HEK293 (cell line): ENCODE measurements at regions not wholly inside any gene's neighbourhood (a gene's known extent, or its start where the extent isn't known, plus 50 kb on each side); places are given as distances from the start of the nearest gene placed in this dataset.

ENCODE experiments used
- CTCF ChIA-PET: fragments of 350-600 bp; formaldehyde crosslinking; extraction: SDS; loops from one replicate; lab custom pipeline; 2021; ENCODE audit warnings: antibody characterized with exemption; lab: Yijun Ruan, JAX
- POLR2A ChIA-PET: fragments of 300-600 bp; formaldehyde crosslinking; extraction: SDS; loops from one replicate; lab custom pipeline; 2020; ENCODE audit warnings: antibody characterized with exemption, inconsistent platforms; lab: Yijun Ruan, JAX
- H3K27ac ChIP-seq: fragments of 200-500 bp; sonication (Bioruptor generic); 2 replicates; pipeline ENCODE4 v1.5.1; 2014; ENCODE audit warnings: low read depth, low read length, control low read depth, inconsistent platforms; ENCODE audit errors: extremely low read depth
- H3K36me3 ChIP-seq, 2 experiments: fragments of 200-500 bp in 1 of 2; sonication (Bioruptor generic) in 1 of 2; 1 replicate in 1 of 2; 2 replicates in 1 of 2; pipeline ENCODE4 v1.5.1; 2014 to 2017; ENCODE audit warnings: inconsistent platforms in 2 of 2, low read length in 2 of 2; ENCODE audit not compliant: control insufficient read depth in 2 of 2, insufficient read depth in 1 of 2
- H3K4me1 ChIP-seq: fragments of 200-500 bp; sonication (Bioruptor generic); 2 replicates; pipeline ENCODE4 v1.5.1; 2014; ENCODE audit warnings: mild to moderate bottlenecking, low read length, inconsistent platforms; ENCODE audit not compliant: control insufficient read depth, insufficient read depth
- H3K4me3 ChIP-seq: 2 replicates; pipeline ENCODE4 v1.5.1; 2011; ENCODE audit warnings: low read depth, mild to moderate bottlenecking, control low read depth, low read length, moderate library complexity
- H3K9me3 ChIP-seq: fragments of 200-500 bp; sonication (Bioruptor generic); 2 replicates; pipeline ENCODE4 v1.5.1; 2014; ENCODE audit warnings: low read depth, low read length, inconsistent platforms; ENCODE audit not compliant: control insufficient read depth, insufficient read depth
- OSR2 ChIP-seq: fragments of 450-650 bp; formaldehyde crosslinking; IDR thresholded peaks from 2 replicates; pipeline ENCODE4 v1.5.1; 2016; ENCODE audit warnings: missing biosample characterization, missing genetic modification characterization
- SALL2 ChIP-seq: fragments of 450-650 bp; formaldehyde crosslinking; IDR thresholded peaks from 2 replicates; pipeline ENCODE4 v1.5.0; 2017; ENCODE audit warnings: missing biosample characterization, mild to moderate bottlenecking, missing genetic modification characterization, borderline replicate concordance
- SCRT1 ChIP-seq: fragments of 450-650 bp; formaldehyde crosslinking; IDR thresholded peaks from 2 replicates; pipeline ENCODE4 v1.5.1; 2016; ENCODE audit warnings: missing biosample characterization, missing genetic modification characterization, borderline replicate concordance
- SP2 ChIP-seq: fragments of 450-650 bp; formaldehyde crosslinking; IDR thresholded peaks from 2 replicates; pipeline ENCODE4 v1.5.1; 2016; ENCODE audit warnings: missing biosample characterization, missing genetic modification characterization
- ZBTB20 ChIP-seq: fragments of 450-650 bp; formaldehyde crosslinking; IDR thresholded peaks from 2 replicates; pipeline ENCODE4 v1.5.1; 2016; ENCODE audit warnings: missing biosample characterization, missing genetic modification characterization
- ZBTB48 ChIP-seq: fragments of 450-650 bp; formaldehyde crosslinking; IDR thresholded peaks from 2 replicates; pipeline ENCODE4 v1.5.1; 2016; ENCODE audit warnings: missing biosample characterization, missing genetic modification characterization
- ZNF202 ChIP-seq: fragments of 450-650 bp; formaldehyde crosslinking; IDR thresholded peaks from 2 replicates; pipeline ENCODE4 v1.5.1; 2016; ENCODE audit warnings: missing biosample characterization, missing genetic modification characterization, borderline replicate concordance
- ZNF221 ChIP-seq: fragments of 450-650 bp; formaldehyde crosslinking; IDR thresholded peaks from 2 replicates; pipeline ENCODE4 v1.5.1; 2017; ENCODE audit warnings: missing biosample characterization, missing genetic modification characterization, borderline replicate concordance
- ZNF23 ChIP-seq: fragments of 450-650 bp; formaldehyde crosslinking; IDR thresholded peaks from 2 replicates; pipeline ENCODE4 v1.5.1; 2016; ENCODE audit warnings: missing biosample characterization, missing genetic modification characterization, borderline replicate concordance
- ZNF280C ChIP-seq: fragments of 450-650 bp; formaldehyde crosslinking; IDR thresholded peaks from 2 replicates; pipeline ENCODE4 v1.5.1; 2016; ENCODE audit warnings: missing biosample characterization, missing genetic modification characterization
- ZNF335 ChIP-seq: fragments of 450-650 bp; formaldehyde crosslinking; conservative IDR thresholded peaks from 2 replicates; pipeline ENCODE4 v1.5.1; 2016; ENCODE audit warnings: missing biosample characterization, missing genetic modification characterization
- ZNF350 ChIP-seq: fragments of 450-650 bp; formaldehyde crosslinking; IDR thresholded peaks from 2 replicates; pipeline ENCODE4 v1.5.0; 2017; ENCODE audit warnings: missing biosample characterization, mild to moderate bottlenecking, missing genetic modification characterization
- ZNF37A ChIP-seq: fragments of 450-650 bp; IDR thresholded peaks from 2 replicates; pipeline ENCODE4 v1.5.1; 2018; ENCODE audit warnings: missing biosample characterization, missing genetic modification characterization
- ZNF529 ChIP-seq: fragments of 450-650 bp; formaldehyde crosslinking; IDR thresholded peaks from 2 replicates; pipeline ENCODE4 v1.5.1; 2017; ENCODE audit warnings: missing genetic modification characterization, missing biosample characterization; ENCODE audit not compliant: insufficient replicate concordance
- ZNF571 ChIP-seq: fragments of 450-650 bp; formaldehyde crosslinking; IDR thresholded peaks from 2 replicates; pipeline ENCODE4 v1.5.0; 2017; ENCODE audit warnings: missing biosample characterization, missing genetic modification characterization
- ZNF585B ChIP-seq: fragments of 450-650 bp; formaldehyde crosslinking; IDR thresholded peaks from 2 replicates; pipeline ENCODE4 v1.5.1; 2016; ENCODE audit warnings: missing biosample characterization, missing genetic modification characterization
- ZNF626 ChIP-seq: fragments of 450-650 bp; sonication (Bioruptor Pico); formaldehyde crosslinking; IDR thresholded peaks from 2 replicates; pipeline ENCODE4 v1.5.1; 2018; ENCODE audit warnings: missing biosample characterization, missing genetic modification characterization, inconsistent platforms
- ZNF670 ChIP-seq: fragments of 450-650 bp; formaldehyde crosslinking; IDR thresholded peaks from 2 replicates; pipeline ENCODE4 v1.5.1; 2016; ENCODE audit warnings: missing biosample characterization, missing genetic modification characterization, low read depth
- ZNF707 ChIP-seq: fragments of 450-650 bp; formaldehyde crosslinking; IDR thresholded peaks from 2 replicates; pipeline ENCODE4 v1.5.1; 2016; ENCODE audit warnings: missing biosample characterization, missing genetic modification characterization
- ZNF768 ChIP-seq: fragments of 450-650 bp; formaldehyde crosslinking; IDR thresholded peaks from 2 replicates; pipeline ENCODE4 v1.5.1; 2018; ENCODE audit warnings: missing biosample characterization, mild to moderate bottlenecking, missing genetic modification characterization
- ZNF777 ChIP-seq: fragments of 450-650 bp; formaldehyde crosslinking; IDR thresholded peaks from 2 replicates; pipeline ENCODE4 v1.5.1; 2017; ENCODE audit warnings: missing biosample characterization, missing genetic modification characterization, borderline replicate concordance
- ZSCAN23 ChIP-seq: fragments of 450-650 bp; formaldehyde crosslinking; IDR thresholded peaks from 2 replicates; pipeline ENCODE4 v1.5.1; 2016; ENCODE audit warnings: missing biosample characterization, missing genetic modification characterization
- ZXDB ChIP-seq: fragments of 450-650 bp; formaldehyde crosslinking; IDR thresholded peaks from 2 replicates; pipeline ENCODE4 v1.5.1; 2016; ENCODE audit warnings: missing biosample characterization, missing genetic modification characterization
- TF ChIP-seq, protein P1 (sequence below): fragments of 450-650 bp; formaldehyde crosslinking; IDR thresholded peaks from 2 replicates; pipeline ENCODE4 v1.5.1; 2016; ENCODE audit warnings: missing biosample characterization, missing genetic modification characterization
- TF ChIP-seq, protein P2 (sequence below): fragments of 450-650 bp; IDR thresholded peaks from 2 replicates; pipeline ENCODE4 v1.5.1; 2018; ENCODE audit warnings: missing biosample characterization, missing genetic modification characterization
- TF ChIP-seq, protein P3 (sequence below): fragments of 450-650 bp; formaldehyde crosslinking; conservative IDR thresholded peaks from 2 replicates; pipeline ENCODE4 v1.5.1; 2016; ENCODE audit warnings: low read depth, missing biosample characterization, missing genetic modification characterization

- H3K27ac ChIP-seq, result no peak overlapping the region
- H3K36me3 ChIP-seq, result no peaks in the 10 kb centered on the region
- no peaks in the 10 kb centered on the region for H3K9me3 ChIP-seq
- CTCF ChIA-PET, result no interaction called here
- TF ChIP-seq ZNF202 (tag by site-specific recombination), result no peak
- TF ChIP-seq ZBTB20 (tag by site-specific recombination), result no peak
- TF ChIP-seq ZNF585B (tag by site-specific recombination), result no peak
- no peak for TF ChIP-seq ZNF626 (tag by site-specific recombination)
- TF ChIP-seq ZNF37A (tag by site-specific recombination), result no peak
- no peak for TF ChIP-seq ZNF221
- no peak for TF ChIP-seq ZNF777 (tag by site-specific recombination)
- TF ChIP-seq ZNF529 (tag by site-specific recombination), result no peak
- TF ChIP-seq ZNF335, result no peak
- TF ChIP-seq, protein P1, sequence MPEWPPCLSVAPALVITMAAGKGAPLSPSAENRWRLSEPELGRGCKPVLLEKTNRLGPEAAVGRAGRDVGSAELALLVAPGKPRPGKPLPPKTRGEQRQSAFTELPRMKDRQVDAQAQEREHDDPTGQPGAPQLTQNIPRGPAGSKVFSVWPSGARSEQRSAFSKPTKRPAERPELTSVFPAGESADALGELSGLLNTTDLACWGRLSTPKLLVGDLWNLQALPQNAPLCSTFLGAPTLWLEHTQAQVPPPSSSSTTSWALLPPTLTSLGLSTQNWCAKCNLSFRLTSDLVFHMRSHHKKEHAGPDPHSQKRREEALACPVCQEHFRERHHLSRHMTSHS (tag by site-specific recombination), result no peak
- TF ChIP-seq OSR2 (tag by site-specific recombination), result no peak
- TF ChIP-seq SALL2 (tag by site-specific recombination), result no peak
- no peak for TF ChIP-seq ZBTB48 (tag by site-specific recombination)
- no peak for TF ChIP-seq ZNF23
- TF ChIP-seq, all 188 proteins: peak for 0
- POLR2A ChIA-PET, result no interaction called here
- Histone ChIP-seq H3K4me1 (no peaks in the 10 kb centered on the region), H3K4me3 (no peak overlapping the region)
Measured at GRCh38 chr16:25413133-25413532, 155.5 kb upstream of the ZKSCAN2 start.

- ChIA-PET POLR2A (no interaction called here), CTCF (interaction anchor here (0.6 kb wide), 1 partner anchor 134 kb away, joined by 3 read pairs; no protein-coding TSS in a partner anchor)
- H3K9me3 ChIP-seq, result no peaks in the 10 kb centered on the region
Measured at GRCh38 chr16:25411396-25412081, 153.9 kb upstream of the ZKSCAN2 start.

More at GRCh38 chr16:25411396-25412081, 153.9 kb upstream of the ZKSCAN2 start:
- Histone ChIP-seq H3K36me3 (no peaks in the 10 kb centered on the region), H3K27ac (no peak overlapping the region), H3K4me1 (no peaks in the 10 kb centered on the region), H3K4me3 (no peak overlapping the region)
- TF ChIP-seq, protein P2, sequence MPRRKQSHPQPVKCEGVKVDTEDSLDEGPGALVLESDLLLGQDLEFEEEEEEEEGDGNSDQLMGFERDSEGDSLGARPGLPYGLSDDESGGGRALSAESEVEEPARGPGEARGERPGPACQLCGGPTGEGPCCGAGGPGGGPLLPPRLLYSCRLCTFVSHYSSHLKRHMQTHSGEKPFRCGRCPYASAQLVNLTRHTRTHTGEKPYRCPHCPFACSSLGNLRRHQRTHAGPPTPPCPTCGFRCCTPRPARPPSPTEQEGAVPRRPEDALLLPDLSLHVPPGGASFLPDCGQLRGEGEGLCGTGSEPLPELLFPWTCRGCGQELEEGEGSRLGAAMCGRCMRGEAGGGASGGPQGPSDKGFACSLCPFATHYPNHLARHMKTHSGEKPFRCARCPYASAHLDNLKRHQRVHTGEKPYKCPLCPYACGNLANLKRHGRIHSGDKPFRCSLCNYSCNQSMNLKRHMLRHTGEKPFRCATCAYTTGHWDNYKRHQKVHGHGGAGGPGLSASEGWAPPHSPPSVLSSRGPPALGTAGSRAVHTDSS (tag by site-specific recombination), result no peak
- no peak for TF ChIP-seq ZNF280C (tag by site-specific recombination)
- TF ChIP-seq ZNF670 (tag by site-specific recombination), result no peak
- TF ChIP-seq, protein P3, sequence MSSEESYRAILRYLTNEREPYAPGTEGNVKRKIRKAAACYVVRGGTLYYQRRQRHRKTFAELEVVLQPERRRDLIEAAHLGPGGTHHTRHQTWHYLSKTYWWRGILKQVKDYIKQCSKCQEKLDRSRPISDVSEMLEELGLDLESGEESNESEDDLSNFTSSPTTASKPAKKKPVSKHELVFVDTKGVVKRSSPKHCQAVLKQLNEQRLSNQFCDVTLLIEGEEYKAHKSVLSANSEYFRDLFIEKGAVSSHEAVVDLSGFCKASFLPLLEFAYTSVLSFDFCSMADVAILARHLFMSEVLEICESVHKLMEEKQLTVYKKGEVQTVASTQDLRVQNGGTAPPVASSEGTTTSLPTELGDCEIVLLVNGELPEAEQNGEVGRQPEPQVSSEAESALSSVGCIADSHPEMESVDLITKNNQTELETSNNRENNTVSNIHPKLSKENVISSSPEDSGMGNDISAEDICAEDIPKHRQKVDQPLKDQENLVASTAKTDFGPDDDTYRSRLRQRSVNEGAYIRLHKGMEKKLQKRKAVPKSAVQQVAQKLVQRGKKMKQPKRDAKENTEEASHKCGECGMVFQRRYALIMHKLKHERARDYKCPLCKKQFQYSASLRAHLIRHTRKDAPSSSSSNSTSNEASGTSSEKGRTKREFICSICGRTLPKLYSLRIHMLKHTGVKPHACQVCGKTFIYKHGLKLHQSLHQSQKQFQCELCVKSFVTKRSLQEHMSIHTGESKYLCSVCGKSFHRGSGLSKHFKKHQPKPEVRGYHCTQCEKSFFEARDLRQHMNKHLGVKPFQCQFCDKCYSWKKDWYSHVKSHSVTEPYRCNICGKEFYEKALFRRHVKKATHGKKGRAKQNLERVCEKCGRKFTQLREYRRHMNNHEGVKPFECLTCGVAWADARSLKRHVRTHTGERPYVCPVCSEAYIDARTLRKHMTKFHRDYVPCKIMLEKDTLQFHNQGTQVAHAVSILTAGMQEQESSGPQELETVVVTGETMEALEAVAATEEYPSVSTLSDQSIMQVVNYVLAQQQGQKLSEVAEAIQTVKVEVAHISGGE (tag by site-specific recombination), result no peak
- TF ChIP-seq ZNF202 (tag by site-specific recombination), result no peak
- no peak for TF ChIP-seq ZXDB (tag by site-specific recombination)
- no peak for TF ChIP-seq ZSCAN23 (tag by site-specific recombination)
- no peak for TF ChIP-seq ZNF768 (tag by site-specific recombination)
- TF ChIP-seq ZNF350 (tag by site-specific recombination), result no peak
- no peak for TF ChIP-seq ZNF571
- no peak for TF ChIP-seq SCRT1 (tag by site-specific recombination)
- no peak for TF ChIP-seq ZNF529 (tag by site-specific recombination)
- TF ChIP-seq ZNF707, result no peak
- no peak for TF ChIP-seq SP2
